GM21367 (cell line): ENCODE measurements at regions not wholly inside any gene's neighbourhood (a gene's known extent, or its start where the extent isn't known, plus 50 kb on each side); places are given as distances from the start of the nearest gene placed in this dataset.

Source experiments
- ATAC-seq: cut with Tn5 transposase; IDR thresholded peaks from one replicate; pipeline ENCODE4 v1.9.1; 2021; ENCODE audit not compliant: unreplicated experiment

DNA sequence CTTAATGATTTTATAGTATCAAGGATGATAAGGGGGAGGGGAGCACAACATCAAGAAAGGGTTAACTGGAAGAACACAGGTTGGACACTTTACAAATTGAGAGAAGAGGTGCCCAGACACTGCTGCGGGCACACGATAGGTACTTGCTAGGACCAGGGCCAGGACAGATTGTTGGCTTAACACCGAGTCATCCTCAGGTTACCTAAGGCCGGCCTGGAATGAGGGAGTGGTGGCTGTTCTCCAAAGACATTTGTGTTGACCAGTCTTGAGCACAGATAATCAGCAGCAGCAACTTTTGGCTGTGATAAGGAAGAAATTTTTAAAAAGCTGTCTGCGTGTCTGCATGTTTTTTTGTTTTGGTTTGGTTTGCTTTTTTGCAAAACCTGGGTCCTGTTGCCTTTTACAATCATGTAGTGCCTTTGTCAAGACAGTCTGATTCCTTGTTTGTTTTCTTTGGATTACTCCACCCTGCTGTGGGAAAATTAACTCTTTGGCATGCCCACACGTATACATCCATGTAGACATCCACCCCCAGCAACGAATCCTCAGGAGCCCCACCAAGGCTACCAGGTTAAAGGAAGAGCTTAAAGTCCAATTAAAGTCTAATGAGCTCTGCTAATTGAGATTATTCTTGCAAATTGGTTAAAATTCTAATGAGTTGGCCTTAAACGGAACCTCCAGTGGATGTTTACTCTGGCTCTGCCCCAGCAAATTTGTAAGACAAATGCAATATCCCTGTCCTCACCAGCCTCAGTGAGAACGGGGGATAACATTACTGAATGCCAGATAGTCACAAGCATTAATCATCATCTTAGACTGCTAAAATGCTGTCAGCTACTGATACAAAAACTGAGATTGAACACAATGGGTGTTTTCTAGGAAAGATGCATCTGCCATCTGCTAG is 382.3 kb downstream of the ACTL7B start:
- no peak for ATAC-seq

DNA sequence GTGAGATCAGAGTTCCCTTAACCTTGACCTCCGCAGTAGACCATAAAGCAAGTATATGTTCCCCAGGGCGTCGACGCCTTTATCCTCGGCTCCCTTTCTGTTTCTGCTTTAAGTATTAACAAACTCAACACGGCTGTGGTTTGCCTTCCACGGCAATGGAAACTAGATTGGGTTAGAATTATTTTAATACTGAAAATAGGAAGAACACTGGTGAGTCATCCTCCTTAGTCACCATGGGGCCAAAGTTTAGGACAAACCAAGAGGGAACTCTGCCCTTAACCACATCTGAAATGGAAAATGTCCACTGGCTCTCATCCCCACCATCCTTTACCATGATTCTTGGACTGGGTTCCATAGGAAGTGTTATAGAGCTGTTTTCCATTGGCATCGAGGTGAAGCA is 386.1 kb downstream of the ACTL7B start:
- ATAC-seq = no peak

DNA sequence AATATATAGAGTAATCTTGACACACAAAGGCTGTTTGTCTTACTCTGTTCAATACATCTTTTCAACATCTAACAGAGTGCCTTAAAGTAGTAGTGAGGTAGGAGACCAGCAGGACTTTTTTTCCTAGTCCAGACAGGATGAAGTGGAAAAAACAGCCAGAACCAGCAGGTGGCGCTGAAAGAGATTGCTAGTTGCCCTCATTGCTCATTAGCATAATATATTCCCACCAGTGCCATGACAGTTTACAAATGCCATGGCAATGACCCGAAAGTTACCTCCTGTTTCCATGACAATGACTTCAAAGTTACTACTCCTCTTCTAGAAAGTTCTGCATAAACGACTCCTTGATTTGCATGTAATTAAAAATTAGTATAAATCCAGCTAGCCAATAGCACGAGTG is 387.4 kb downstream of the ACTL7B start:
- ATAC-seq = peak; percentile 82

DNA sequence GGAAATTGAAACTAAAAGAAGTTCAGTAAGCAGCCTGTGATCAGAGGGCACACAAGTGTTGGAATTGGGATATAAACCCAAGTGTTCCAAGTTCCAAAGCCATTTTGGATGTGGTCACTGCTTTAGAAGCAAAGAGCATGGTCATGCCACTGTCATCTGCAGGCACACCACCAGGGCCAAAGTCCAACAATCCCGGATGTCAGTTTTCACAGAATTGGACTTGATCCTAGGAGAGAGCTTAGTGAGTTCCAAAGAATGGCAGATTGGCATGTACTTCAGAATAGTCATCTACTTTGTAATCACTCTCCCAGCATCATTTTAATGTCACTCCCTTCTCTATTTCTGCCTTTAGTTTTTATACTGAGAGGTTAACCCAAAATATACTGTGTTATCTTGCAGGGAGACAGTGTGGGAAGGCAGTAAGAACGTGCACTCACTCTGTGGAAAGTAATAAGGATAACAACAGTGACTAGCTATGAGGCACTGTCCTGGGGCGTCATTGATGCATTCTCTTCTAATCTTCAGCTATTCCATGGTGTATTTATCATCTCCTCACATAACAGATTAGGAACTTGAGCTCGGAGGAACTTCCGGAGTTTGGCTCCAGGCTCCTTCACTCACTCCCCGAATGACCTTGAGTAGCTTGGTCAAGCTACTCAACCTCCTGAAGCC is 388.0 kb downstream of the ACTL7B start:
- no peak for ATAC-seq

DNA sequence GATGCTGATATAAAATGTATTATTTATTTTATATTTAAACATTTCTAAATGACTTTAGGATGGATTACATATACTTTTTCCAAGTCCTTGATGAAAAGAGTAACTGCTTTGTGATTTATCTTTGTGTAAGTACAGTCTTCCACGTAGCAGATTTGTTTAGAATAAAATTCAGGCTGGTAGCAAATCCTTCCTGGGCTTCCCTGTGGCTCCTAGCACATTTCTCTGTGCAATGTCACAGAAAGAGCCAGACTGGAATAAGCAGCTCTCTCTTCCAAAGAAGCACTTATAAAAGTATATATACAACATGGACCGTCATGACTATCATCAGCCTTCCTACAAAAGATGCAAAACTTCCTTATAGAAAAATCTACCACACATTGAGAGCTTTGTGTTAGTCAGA is 388.6 kb downstream of the ACTL7B start:
- ATAC-seq = no peak

DNA sequence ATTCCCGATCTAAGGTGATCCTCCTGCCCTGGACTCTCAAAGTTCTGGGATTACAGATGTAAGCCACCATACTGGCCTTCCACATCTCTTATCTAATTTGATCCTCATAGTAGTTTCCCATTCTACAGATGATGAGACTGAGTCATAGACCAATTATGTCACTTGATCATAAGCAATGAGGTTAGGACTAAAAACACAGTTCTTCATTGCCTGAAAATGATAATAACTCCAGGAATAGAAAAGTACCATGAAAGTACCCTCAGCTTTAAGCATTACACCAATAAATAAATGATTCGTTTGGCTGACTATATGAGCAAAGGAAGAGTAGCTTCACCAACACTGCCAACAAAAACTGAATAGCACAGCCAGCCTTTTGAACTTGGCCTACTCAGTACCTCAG is 389.5 kb downstream of the ACTL7B start:
- ATAC-seq = no peak

DNA sequence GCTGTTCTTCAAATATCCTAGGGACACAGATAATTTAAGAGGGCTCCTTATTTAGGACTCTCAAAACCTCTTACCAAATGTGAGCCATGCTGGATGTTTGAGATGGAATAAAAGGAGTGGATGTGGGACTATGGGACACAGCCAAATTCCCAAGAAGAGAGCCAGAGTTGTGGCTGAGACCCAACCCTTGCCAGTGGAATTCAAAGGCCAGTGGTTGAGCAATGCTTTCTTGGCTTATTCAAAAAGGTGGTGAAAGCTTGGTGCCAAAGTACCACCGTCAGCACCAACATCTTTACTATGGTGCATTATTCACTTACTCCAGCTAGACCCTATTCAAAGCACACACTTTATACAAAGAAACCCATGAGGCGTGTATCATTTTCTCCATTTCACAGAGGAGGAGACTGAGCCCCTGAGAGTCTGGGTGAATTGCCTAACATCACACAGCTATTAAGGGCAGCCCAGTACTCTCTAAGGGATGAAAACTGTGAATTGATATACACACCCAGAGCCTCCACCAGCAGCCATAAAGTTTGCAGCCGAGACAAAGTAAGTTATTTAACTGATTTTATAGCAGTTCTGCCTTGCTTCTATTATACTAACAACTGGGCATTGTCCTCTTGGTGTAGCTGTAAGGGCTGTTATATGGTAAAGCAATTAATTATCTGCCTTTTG is 391.7 kb downstream of the ACTL7B start:
- no peak for ATAC-seq

DNA sequence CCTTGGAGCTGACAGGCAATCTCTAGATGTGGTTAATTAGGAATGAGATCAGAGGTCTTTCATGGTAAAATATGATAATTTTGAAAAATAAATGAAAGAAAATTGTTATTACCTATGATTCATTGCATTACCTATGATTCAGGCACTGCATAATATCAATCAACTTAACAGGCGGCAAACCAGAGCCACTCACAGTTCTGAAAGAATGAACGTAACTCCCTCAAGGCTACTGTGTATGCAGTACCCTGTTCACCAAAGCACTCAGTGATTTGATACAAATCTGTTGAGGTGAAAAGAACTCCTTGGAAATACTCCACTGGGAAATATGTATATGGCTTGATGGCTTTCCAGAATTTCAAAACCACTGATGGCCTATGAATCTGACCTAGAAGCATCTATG is 398.9 kb downstream of the ACTL7B start:
- ATAC-seq = no peak

DNA sequence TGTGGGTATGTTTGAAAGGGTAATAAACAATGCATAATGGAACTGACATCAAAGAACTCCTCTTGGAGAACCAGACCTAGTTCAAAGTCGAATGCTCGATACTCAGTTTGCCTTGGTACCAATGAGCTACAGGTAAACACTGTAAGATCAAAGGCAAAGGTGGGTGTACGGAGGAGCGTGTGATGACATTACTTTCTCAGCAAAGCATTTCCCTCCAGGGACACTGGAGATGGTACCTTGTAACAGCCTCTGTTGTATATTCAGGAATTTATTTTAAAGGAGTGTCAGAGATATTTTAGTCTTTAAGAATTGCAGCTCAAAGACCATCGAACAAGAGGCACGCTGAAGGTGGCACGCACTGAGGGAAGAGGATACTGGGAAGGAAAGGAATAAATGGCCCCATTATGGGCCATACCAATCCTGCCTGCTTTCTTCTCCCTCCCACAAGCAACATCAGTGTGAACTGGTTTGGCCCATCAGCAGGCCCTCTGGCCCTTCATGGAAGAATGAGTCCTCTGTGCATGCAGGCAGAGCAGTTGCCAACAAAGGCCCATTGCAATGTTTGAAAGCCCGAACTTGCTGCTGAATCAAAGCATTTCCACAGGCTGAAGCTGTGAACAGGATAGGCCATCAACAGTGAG is 410.2 kb downstream of the ACTL7B start:
- ATAC-seq = no peak

DNA sequence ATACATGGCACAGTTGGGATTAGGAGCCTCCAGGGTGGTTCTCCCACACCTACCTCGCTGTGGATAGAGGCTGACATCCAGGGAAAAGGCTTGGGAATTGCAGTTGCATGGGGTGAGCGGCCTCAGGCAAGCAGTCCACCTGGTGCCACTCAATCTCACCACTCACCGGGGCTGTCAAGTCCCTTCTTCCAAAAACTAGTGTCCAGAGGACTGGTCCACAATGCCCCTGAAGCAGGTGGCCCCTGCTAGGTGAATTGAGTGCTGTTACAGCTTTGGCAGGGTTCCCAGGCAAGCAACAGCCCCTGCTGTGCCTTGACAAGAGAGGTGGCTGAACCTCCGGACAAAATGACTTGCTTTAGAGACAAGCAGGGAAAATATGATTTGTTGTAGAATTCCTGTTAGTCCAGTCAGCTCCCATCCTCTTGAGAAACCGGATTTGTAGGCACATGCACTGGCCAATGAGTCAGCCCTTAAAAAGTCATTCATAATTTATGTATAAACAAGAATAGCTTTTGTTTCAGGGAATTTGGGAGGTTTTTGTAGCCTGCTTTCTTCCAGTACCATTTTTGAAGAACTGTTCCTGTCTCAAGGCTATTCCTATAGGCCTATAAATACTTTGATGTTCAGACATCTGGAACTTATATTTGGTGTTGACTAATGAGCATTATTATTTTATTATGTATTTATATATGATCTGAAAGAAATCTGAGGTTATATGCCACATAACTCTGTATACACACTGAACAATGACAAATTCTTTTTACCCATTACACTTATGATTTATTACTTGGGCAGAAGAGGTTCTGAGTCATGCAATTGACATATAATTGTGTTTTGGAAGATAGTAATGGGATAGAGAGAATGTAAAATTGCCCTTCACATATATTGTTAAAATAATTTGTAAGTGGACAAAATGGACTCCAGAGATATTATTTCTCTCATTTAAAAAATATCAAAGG is 411.1 kb downstream of the ACTL7B start:
- no peak for ATAC-seq

DNA sequence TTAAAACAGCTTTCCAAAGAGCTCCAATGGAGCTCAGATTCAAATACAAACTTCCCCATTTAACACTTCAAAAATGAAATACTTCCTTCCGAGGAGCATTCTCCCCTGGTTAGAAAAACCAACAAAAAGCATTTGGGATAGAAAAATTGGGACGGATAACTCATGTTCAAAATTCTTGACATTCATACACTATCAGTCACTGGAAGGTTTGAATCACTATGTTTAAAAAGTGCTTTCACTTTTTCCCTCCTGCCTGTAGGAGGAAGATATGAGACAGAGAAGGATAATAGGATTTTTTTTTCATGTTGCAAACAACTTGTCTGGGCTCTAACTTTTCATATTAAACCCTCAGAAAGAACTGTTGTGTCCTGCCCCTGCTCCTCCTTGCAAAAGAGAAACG is 412.0 kb downstream of the ACTL7B start:
- ATAC-seq = no peak

DNA sequence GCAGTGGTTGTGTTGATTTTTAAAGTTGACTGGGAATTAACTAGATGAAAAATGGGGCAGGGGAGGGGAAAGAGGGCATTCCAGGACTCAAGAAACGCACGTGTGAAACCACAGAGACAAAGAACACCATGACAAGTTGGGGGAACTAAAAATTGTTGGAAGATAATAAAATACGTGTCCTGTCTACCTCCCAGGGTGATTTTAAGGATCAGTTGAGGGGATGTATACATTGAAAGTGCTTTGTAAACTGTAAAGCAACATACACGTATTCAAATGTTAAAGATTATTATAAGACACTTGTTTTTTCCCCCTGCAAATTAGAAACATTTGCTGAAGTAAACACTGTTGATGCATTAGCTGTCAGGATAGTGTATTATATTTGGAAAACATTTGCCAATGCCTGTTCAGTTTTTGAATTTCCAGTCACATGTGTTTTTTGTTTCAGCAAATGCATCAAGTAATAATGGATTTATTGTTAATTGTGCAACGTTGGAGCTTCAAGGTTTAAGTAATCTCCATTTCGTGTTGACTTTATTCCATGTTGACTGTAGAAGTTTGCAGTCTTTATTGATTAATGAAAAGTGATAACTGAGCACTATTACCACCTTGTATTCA is 412.7 kb downstream of the ACTL7B start:
- ATAC-seq = no peak

DNA sequence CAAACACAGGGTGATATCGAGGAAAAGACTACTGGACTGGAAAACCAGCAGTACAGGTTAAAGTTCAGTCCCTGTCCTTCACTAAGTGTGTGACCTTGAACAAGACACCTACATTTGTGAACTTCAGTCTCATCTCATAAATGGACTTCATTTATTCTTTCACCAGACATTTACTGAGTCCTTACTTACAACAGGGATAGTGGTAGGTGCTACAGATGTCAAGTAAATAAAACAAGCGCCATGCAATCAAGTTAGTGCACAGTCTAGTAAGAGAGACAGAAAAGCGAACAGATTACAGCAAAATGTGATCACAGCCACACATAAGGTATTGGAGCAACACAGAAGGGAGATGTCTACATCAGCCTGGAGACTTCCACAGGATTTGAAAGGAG is 413.2 kb downstream of the ACTL7B start:
- ATAC-seq = no peak

DNA sequence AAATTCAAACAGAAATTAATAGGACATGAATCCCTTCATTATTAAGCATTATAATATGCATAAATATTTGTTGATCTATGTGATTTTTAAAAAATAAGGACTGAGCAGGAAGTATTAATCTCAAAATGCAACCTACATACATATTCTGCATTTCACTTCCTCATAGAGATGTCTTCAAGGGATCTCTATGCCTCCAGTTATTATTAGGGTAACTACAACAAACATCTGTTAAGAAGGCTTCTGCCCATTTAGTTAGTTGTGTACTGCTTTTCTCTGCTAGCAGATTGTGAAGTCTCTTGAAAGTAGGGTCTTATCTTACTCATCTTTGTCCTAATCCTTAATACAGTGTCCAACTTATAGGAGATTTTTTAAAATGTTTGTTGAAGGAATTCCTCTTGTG is 414.1 kb downstream of the ACTL7B start:
- ATAC-seq = no peak

DNA sequence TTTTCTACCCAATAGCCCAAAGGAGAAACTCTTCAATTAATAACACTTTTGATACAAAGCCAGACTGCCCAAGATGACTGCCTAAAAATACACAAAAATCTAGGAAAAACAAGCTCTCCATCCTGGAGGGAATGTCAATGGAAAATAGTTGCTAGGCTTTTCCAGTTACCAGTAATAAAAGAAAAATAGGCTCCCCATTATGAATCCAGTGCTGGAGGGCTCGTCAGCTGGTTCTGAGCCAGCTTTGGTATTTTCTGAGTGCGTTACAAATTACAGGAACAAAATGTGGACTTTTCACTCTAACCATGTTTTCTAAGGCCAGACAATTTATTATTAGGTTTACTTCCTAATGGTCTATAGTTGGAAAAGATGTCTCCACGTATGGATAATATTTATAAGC is 414.5 kb downstream of the ACTL7B start:
- no peak for ATAC-seq

DNA sequence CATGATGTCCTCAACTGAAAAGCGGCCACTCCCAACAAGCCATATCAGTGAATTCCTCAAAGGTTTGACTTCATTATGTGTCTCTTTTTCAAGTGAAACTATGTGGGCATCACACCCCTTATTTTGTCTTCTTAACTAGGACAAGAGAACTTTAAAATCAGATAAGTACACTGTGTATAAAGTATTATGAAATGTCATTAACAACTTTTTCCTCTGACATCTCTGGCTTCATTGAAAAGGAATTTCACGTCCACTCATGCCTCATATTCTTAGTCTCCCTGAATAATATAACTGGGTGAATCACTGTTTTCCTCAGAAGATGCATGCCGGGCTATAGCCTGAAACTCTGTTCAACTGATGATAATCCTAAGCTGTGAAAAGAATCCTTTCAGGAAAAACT is 415.8 kb downstream of the ACTL7B start:
- no peak for ATAC-seq

DNA sequence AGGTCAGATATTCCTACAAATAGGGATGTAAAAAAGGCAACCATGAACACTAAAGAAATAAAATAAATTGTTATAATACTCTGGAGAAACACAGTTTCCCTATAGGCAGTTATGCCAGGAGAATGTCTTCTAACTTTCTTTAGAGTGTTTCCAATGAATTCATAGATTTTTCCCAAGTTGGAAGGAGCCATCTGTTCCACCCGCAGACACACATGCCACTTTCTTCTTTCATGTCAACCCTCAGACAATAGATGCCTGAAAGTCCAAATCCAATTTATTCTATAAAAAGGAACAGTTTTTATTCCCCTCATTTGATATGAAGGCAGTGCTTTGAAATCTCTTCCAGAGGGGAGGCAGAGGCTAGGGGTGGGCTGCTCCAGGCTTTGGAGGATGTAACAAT is 418.1 kb downstream of the ACTL7B start:
- ATAC-seq = no peak

DNA sequence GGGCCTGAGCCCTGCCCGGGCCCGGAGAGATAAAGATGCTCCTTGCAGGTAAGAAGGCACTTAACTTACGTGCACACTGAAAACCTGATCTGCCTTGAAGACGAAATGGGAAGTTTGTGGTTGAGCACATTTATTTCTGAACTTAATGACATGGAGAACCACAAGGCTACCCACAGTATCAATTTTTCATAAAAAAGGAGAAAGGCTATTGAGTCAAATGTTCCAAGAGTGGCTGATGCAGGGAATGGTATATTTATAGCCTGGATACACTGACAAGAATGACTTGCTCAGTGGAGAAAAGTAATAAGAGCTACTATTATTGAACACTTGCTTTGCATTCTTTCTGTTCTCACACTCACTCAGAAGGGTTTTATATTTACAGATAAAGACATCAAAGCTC is 419.3 kb downstream of the ACTL7B start:
- no peak for ATAC-seq

DNA sequence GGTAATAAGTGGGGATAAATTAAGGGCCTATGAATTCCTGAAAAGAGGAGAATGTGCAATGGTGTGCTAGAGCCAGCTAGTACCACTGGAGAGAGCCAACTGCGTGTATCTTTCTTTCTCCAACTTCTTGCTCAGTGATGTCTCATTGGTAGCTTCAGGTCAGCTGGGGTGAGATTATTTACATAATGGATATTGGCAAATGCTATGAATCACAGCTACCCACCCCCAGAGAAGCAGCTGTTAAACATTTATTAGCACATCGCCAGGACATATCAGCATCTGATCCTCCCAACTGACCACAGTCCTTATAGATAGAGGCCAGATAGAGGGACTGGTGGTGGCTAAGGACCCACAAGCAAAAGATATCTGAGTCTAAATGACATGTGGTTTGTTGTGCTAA is 421.3 kb downstream of the ACTL7B start:
- no peak for ATAC-seq

DNA sequence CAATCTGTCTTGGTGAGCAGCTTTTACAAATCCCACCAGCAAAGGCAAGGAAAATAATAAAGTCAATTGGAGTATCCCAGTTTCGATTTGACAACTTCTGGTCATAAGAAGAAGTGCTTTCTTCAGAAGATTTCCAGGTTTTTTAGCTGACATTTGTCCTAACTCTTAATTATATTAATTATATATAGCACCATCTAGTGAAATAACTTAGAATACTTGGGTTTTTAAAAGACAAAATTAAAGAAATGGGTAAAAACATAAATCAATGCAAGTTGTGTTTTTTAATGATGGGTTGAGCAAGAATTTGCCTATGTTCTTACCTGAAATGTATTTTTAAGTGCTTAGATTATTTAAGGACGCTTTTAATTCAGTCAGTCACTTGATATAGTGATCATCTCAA is 421.8 kb downstream of the ACTL7B start:
- ATAC-seq = no peak
